IMR-90 (cell line): ENCODE measurements at regions not wholly inside any gene's neighbourhood (a gene's known extent, or its start where the extent isn't known, plus 50 kb on each side); places are given as distances from the start of the nearest gene placed in this dataset.
"Not testable (repeated sequence)": the region's sequence is repeated elsewhere in the genome, so short reads cannot be mapped to it uniquely, and the experiment has no call there.

ENCODE experiments used
- ATAC-seq: fragments of 200-7000 bp; cut with Tn5 transposase; 2 replicates; pipeline ENCODE4 v1.9.1; 2020; ENCODE audit warnings: low read depth, mild to moderate bottlenecking, moderate library complexity
- BruUV-seq: library from RNA; stranded (reverse); fragments of 400-500 nt; replicated peaks from 2 replicates; lab custom pipeline; 2021; lab: Mats Ljungman, UMichigan
- CTCF ChIA-PET: fragments of 300-600 bp; formaldehyde crosslinking; extraction: SDS; loops from one replicate; lab custom pipeline; 2021; ENCODE audit warnings: antibody characterized with exemption; lab: Yijun Ruan, JAX
- POLR2A ChIA-PET: fragments of 300-600 bp; sonication (Branson Sonifier 250); formaldehyde crosslinking; loops from one replicate; lab custom pipeline; 2022; ENCODE audit warnings: antibody characterized with exemption; ENCODE audit not compliant: unreplicated experiment; lab: Charles Lee
- DNase-seq: peaks from one replicate; pipeline ENCODE4 v3.0.0; 2013
- H2AFZ ChIP-seq: replicated peaks from 2 replicates; pipeline ENCODE3; 2013; ENCODE audit warnings: low read length, mild to moderate bottlenecking; ENCODE audit not compliant: poor library complexity
- H2AK5ac ChIP-seq: 2 replicates; pipeline ENCODE4 v1.6.1; 2013; ENCODE audit warnings: low read depth, low read length, inconsistent platforms
- H2AK9ac ChIP-seq: replicated peaks from 2 replicates; pipeline ENCODE3; 2013; ENCODE audit warnings: mild to moderate bottlenecking, low read depth, low read length, moderate library complexity; ENCODE audit not compliant: poor library complexity
- H2BK120ac ChIP-seq: 2 replicates; pipeline ENCODE4 v1.6.1; 2013; ENCODE audit warnings: low read depth, low read length, inconsistent platforms
- H2BK15ac ChIP-seq: 3 replicates; pipeline ENCODE4 v1.6.1; 2013; ENCODE audit warnings: low read depth, low read length, inconsistent platforms
- H2BK20ac ChIP-seq: 2 replicates; pipeline ENCODE4 v1.6.1; 2013; ENCODE audit warnings: low read depth, mild to moderate bottlenecking, inconsistent platforms, low read length, moderate library complexity
- H2BK5ac ChIP-seq: 2 replicates; pipeline ENCODE4 v1.6.1; 2013; ENCODE audit warnings: mild to moderate bottlenecking, low read depth, low read length, inconsistent platforms; ENCODE audit not compliant: poor library complexity, severe bottlenecking
- H3K14ac ChIP-seq: replicated peaks from 2 replicates; pipeline ENCODE4 v1.6.1; 2013; ENCODE audit warnings: low read depth, low read length, inconsistent platforms
- H3K18ac ChIP-seq: 2 replicates; pipeline ENCODE4 v1.6.1; 2013; ENCODE audit warnings: low read depth, low read length, control low read depth
- H3K23ac ChIP-seq: 2 replicates; pipeline ENCODE4 v1.6.1; 2013; ENCODE audit warnings: low read depth, low read length, inconsistent platforms
- H3K27ac ChIP-seq: 2 replicates; pipeline ENCODE4 v1.5.1; 2013; ENCODE audit warnings: mild to moderate bottlenecking, control low read depth, low read length; ENCODE audit not compliant: insufficient read depth
- H3K27me3 ChIP-seq: 2 replicates; pipeline ENCODE4 v1.6.1; 2013; ENCODE audit warnings: low read length; ENCODE audit not compliant: control insufficient read depth, insufficient read depth
- H3K36me3 ChIP-seq: 2 replicates; pipeline ENCODE4 v1.6.1; 2013; ENCODE audit warnings: low read length, mixed read lengths; ENCODE audit not compliant: control insufficient read depth, insufficient read depth
- H3K4ac ChIP-seq: 2 replicates; pipeline ENCODE4 v1.6.1; 2013; ENCODE audit warnings: low read depth, low read length, inconsistent platforms
- H3K4me1 ChIP-seq: 2 replicates; pipeline ENCODE4 v1.6.1; 2013; ENCODE audit warnings: low read length, mixed read lengths; ENCODE audit not compliant: control insufficient read depth, insufficient read depth
- H3K4me2 ChIP-seq: 2 replicates; pipeline ENCODE4 v1.6.1; 2013; ENCODE audit warnings: low read depth, mild to moderate bottlenecking, control low read depth, low read length, moderate library complexity
- H3K4me3 ChIP-seq: 2 replicates; pipeline ENCODE4 v1.5.1; 2013; ENCODE audit warnings: low read depth, mild to moderate bottlenecking, control low read depth, low read length, moderate library complexity; ENCODE audit not compliant: insufficient read depth
- H3K56ac ChIP-seq: 2 replicates; pipeline ENCODE4 v1.6.1; 2013; ENCODE audit warnings: low read length, inconsistent platforms; ENCODE audit not compliant: insufficient read depth; ENCODE audit errors: extremely low read depth
- H3K79me1 ChIP-seq, 2 experiments: 2 replicates each; pipeline ENCODE4 v1.6.1; 2013; ENCODE audit warnings: low read length in 2 of 2, inconsistent platforms in 1 of 2, low read depth in 1 of 2
- H3K9ac ChIP-seq: 2 replicates; pipeline ENCODE4 v1.6.1; 2013; ENCODE audit warnings: low read depth, low read length, control low read depth
- H3K9me1 ChIP-seq: 2 replicates; pipeline ENCODE4 v1.6.1; 2013; ENCODE audit warnings: low read length, inconsistent platforms; ENCODE audit not compliant: insufficient read depth
- H3K9me3 ChIP-seq: 2 replicates; pipeline ENCODE4 v1.6.1; 2013; ENCODE audit warnings: low read length; ENCODE audit not compliant: control insufficient read depth, insufficient read depth
- H4K20me1 ChIP-seq: 2 replicates; pipeline ENCODE4 v1.6.1; 2013; ENCODE audit warnings: low read length, inconsistent platforms; ENCODE audit not compliant: insufficient read depth
- H4K5ac ChIP-seq: 2 replicates; pipeline ENCODE4 v1.6.1; 2013; ENCODE audit warnings: mild to moderate bottlenecking, low read depth, low read length, control low read depth
- H4K8ac ChIP-seq, 2 experiments: 2 replicates each; pipeline ENCODE4 v1.6.1; 2013; ENCODE audit warnings: low read depth in 2 of 2, low read length in 2 of 2, control low read depth in 1 of 2, inconsistent platforms in 1 of 2
- H4K91ac ChIP-seq: 2 replicates; pipeline ENCODE4 v1.6.1; 2013; ENCODE audit warnings: low read depth, low read length, inconsistent platforms; ENCODE audit not compliant: insufficient read depth
- dilution Hi-C: fragments of 300-500 bp; cut with HindIII; formaldehyde crosslinking; loops from one replicate; pipeline ENCODE4 v1.14.3; 2018; ENCODE audit warnings: low sequenced_read_pairs; ENCODE audit not compliant: unreplicated experiment
- in situ Hi-C: fragments of 300-500 bp; cut with MboI; formaldehyde crosslinking; loops from 3 replicates; pipeline ENCODE4 v1.14.3; 2019; ENCODE audit warnings: low sequenced_read_pairs, inconsistent platforms, mixed read lengths
- intact Hi-C: fragments of 100-400 bp; cut with micrococcal nuclease; formaldehyde crosslinking; loops from 2 replicates; pipeline ENCODE4 v1.10.0; 2022

GRCh38 chr5:143517824-143518223, 114.3 kb upstream of the NR3C1 start:
- H3K14ac ChIP-seq, H4K5ac ChIP-seq, H3K9me3 ChIP-seq, H3K23ac ChIP-seq, H3K27ac ChIP-seq, H4K91ac ChIP-seq, dilution Hi-C loops, H3K18ac ChIP-seq, H2AFZ ChIP-seq, H3K79me1 ChIP-seq, DNase-seq, H4K8ac ChIP-seq, H2BK20ac ChIP-seq, BruUV-seq, H3K9ac ChIP-seq, H2AK5ac ChIP-seq, H3K4me1 ChIP-seq, H3K4me3 ChIP-seq, POLR2A ChIA-PET, H2AK9ac ChIP-seq, H3K56ac ChIP-seq, intact Hi-C loops, H3K36me3 ChIP-seq, ATAC-seq, in situ Hi-C loops, H4K20me1 ChIP-seq, H3K9me1 ChIP-seq, H3K4me2 ChIP-seq, H2BK15ac ChIP-seq, H3K27me3 ChIP-seq, H2BK5ac ChIP-seq, H3K4ac ChIP-seq, H2BK120ac ChIP-seq: not testable (repeated sequence)
- CTCF ChIA-PET: interaction anchor here (0.5 kb wide), 1 partner anchor 1118 kb away, joined by 3 read pairs; no protein-coding TSS in a partner anchor
